ENCODE measurements at regions not wholly inside any gene's neighbourhood (a gene's known extent, or its start where the extent isn't known, plus 50 kb on each side); places are given as distances from the start of the nearest gene placed in this dataset.
A peak's percentile ranks its signal among the peaks of the same experiment; 100 is the strongest.
"Not testable (repeated sequence)": the region's sequence is repeated elsewhere in the genome, so short reads cannot be mapped to it uniquely, and the experiment has no call there.

- Mint-ChIP-seq H3K27ac (ENCODE audit: unreplicated experiment) (no peak overlapping the region), H3K27me3 (ENCODE audit: unreplicated experiment) (peaks cover 3% of the 10 kb centered on the region), H3K4me3 (ENCODE audit: unreplicated experiment) (no peak overlapping the region), H3K4me1 (ENCODE audit: unreplicated experiment) (peaks cover 19% of the 10 kb centered on the region), H3K36me3 (ENCODE audit: low read depth, unreplicated experiment) (no peaks in the 10 kb centered on the region), H3K9me3 (ENCODE audit: unreplicated experiment) (no peaks in the 10 kb centered on the region)
- no peak for TF ChIP-seq CTCF (IDR thresholded peaks at IDR 0.05; ENCODE audit: unreplicated experiment)
- DNase-seq (ENCODE audit: low spot score): no peak
These were observed 1057.0 kb upstream of the SLIT2 start for GRCh38 chr4:19194672-19195071.

GRCh38 chr4:19193274-19193981 lies 1058.3 kb upstream of the SLIT2 start:
- Mint-ChIP-seq H3K27me3 (ENCODE audit: unreplicated experiment) (peaks cover 3% of the 10 kb centered on the region), H3K27ac (ENCODE audit: unreplicated experiment) (peak overlapping the region; percentile 16), H3K4me3 (ENCODE audit: unreplicated experiment) (no peak overlapping the region), H3K9me3 (ENCODE audit: unreplicated experiment) (no peaks in the 10 kb centered on the region), H3K4me1 (ENCODE audit: unreplicated experiment) (peaks cover 19% of the 10 kb centered on the region), H3K36me3 (ENCODE audit: low read depth, unreplicated experiment) (no peaks in the 10 kb centered on the region)
- DNase-seq (ENCODE audit: low spot score): no peak
- no peak for TF ChIP-seq CTCF (IDR thresholded peaks at IDR 0.05; ENCODE audit: unreplicated experiment)

- peaks cover 19% of the 10 kb centered on the region for H3K4me1 Mint-ChIP-seq (ENCODE audit: unreplicated experiment)
- peaks cover 3% of the 10 kb centered on the region for H3K27me3 Mint-ChIP-seq (ENCODE audit: unreplicated experiment)
- H3K27ac Mint-ChIP-seq (ENCODE audit: unreplicated experiment): no peak overlapping the region
- no peaks in the 10 kb centered on the region for H3K9me3 Mint-ChIP-seq (ENCODE audit: unreplicated experiment)
- no peak overlapping the region for H3K4me3 Mint-ChIP-seq (ENCODE audit: unreplicated experiment)
- DNase-seq (ENCODE audit: low spot score): no peak
- no peak for TF ChIP-seq CTCF (IDR thresholded peaks at IDR 0.05; ENCODE audit: unreplicated experiment)
- no peaks in the 10 kb centered on the region for H3K36me3 Mint-ChIP-seq (ENCODE audit: low read depth, unreplicated experiment)
These were observed 1059.6 kb upstream of the SLIT2 start for GRCh38 chr4:19191979-19192650.

GRCh38 chr4:19187691-19188090 lies 1064.0 kb upstream of the SLIT2 start:
- no peak for TF ChIP-seq CTCF (IDR thresholded peaks at IDR 0.05; ENCODE audit: unreplicated experiment)
- Mint-ChIP-seq H3K4me3 (ENCODE audit: unreplicated experiment) (no peak overlapping the region), H3K27me3 (ENCODE audit: unreplicated experiment) (no peaks in the 10 kb centered on the region), H3K9me3 (ENCODE audit: unreplicated experiment) (no peaks in the 10 kb centered on the region), H3K36me3 (ENCODE audit: low read depth, unreplicated experiment) (no peaks in the 10 kb centered on the region), H3K27ac (ENCODE audit: unreplicated experiment) (no peak overlapping the region), H3K4me1 (ENCODE audit: unreplicated experiment) (peaks cover 4% of the 10 kb centered on the region)
- no peak for DNase-seq (ENCODE audit: low spot score)

- Mint-ChIP-seq H3K27me3 (ENCODE audit: unreplicated experiment) (no peaks in the 10 kb centered on the region), H3K4me3 (ENCODE audit: unreplicated experiment) (no peak overlapping the region), H3K4me1 (ENCODE audit: unreplicated experiment) (peaks cover 4% of the 10 kb centered on the region), H3K27ac (ENCODE audit: unreplicated experiment) (no peak overlapping the region), H3K36me3 (ENCODE audit: low read depth, unreplicated experiment) (no peaks in the 10 kb centered on the region), H3K9me3 (ENCODE audit: unreplicated experiment) (no peaks in the 10 kb centered on the region)
- no peak for TF ChIP-seq CTCF (IDR thresholded peaks at IDR 0.05; ENCODE audit: unreplicated experiment)
- DNase-seq (ENCODE audit: low spot score): no peak
These were observed 1064.6 kb upstream of the SLIT2 start for GRCh38 chr4:19187096-19187495.

GRCh38 chr4:19181631-19182030 lies 1070.1 kb upstream of the SLIT2 start:
- not testable (repeated sequence) for H3K4me1 Mint-ChIP-seq (ENCODE audit: unreplicated experiment); DNase-seq (ENCODE audit: low spot score); H3K27me3 Mint-ChIP-seq (ENCODE audit: unreplicated experiment); H3K4me3 Mint-ChIP-seq (ENCODE audit: unreplicated experiment); H3K9me3 Mint-ChIP-seq (ENCODE audit: unreplicated experiment); H3K27ac Mint-ChIP-seq (ENCODE audit: unreplicated experiment); H3K36me3 Mint-ChIP-seq (ENCODE audit: low read depth, unreplicated experiment)

All from endothelial cell (in vitro differentiated cells).